Liver (tissue), 7 donors: ENCODE measurements at regions not wholly inside any gene's neighbourhood (a gene's known extent, or its start where the extent isn't known, plus 50 kb on each side); places are given as distances from the start of the nearest gene placed in this dataset.

Source experiments
- DNase-seq: peaks from one replicate; pipeline ENCODE4 v3.0.0-alpha.2; 2017; ENCODE audit warnings: low spot score
- H3K27ac ChIP-seq, 2 donors: one replicate each; pipeline ENCODE4 v1.7.0; 2013; ENCODE audit warnings: inconsistent platforms in 2 of 2, low read length in 2 of 2, control low read depth in 1 of 2, low read depth in 1 of 2, mild to moderate bottlenecking in 1 of 2
- H3K27me3 ChIP-seq, 4 donors: one replicate each; pipeline versions ENCODE4 v1.6.1 to v1.7.0; 2013; ENCODE audit warnings: low read length in 3 of 4, inconsistent platforms in 1 of 4, mild to moderate bottlenecking in 1 of 4, moderate library complexity in 1 of 4; ENCODE audit not compliant: control insufficient read depth in 4 of 4, insufficient read depth in 4 of 4
- H3K36me3 ChIP-seq, 4 donors: one replicate each; pipeline versions ENCODE4 v1.6.1 to v1.7.0; 2013; ENCODE audit warnings: low read length in 3 of 4, mild to moderate bottlenecking in 3 of 4, low read depth in 1 of 4, moderate library complexity in 1 of 4; ENCODE audit not compliant: control insufficient read depth in 4 of 4, insufficient read depth in 3 of 4
- H3K4me1 ChIP-seq, 4 donors: one replicate each; pipeline versions ENCODE4 v1.6.1 to v1.7.0; 2013; ENCODE audit warnings: low read length in 3 of 4, mild to moderate bottlenecking in 3 of 4, moderate library complexity in 1 of 4; ENCODE audit not compliant: control insufficient read depth in 4 of 4, insufficient read depth in 4 of 4
- H3K4me3 ChIP-seq, 3 donors: one replicate each; pipeline versions ENCODE4 v1.6.1 to v1.7.0; 2013; ENCODE audit warnings: low read length in 3 of 3, control low read depth in 1 of 3, low read depth in 1 of 3, mild to moderate bottlenecking in 1 of 3
- H3K9ac ChIP-seq, 2 donors: one replicate each; pipeline ENCODE4 v1.7.0; 2013; ENCODE audit warnings: low read length in 2 of 2, mild to moderate bottlenecking in 2 of 2, moderate library complexity in 2 of 2, control low read depth in 1 of 2, low read depth in 1 of 2
- H3K9me3 ChIP-seq, 4 donors: one replicate each; pipeline versions ENCODE4 v1.6.1 to v1.7.0; 2013; ENCODE audit warnings: low read length in 3 of 4; ENCODE audit not compliant: control insufficient read depth in 4 of 4
- ATF3 ChIP-seq: IDR thresholded peaks from 2 replicates; pipeline ENCODE4 v1.6.1; 2016; ENCODE audit warnings: antibody characterized with exemption
- EGR1 ChIP-seq, 2 donors: IDR thresholded peaks; 2 replicates each; pipeline ENCODE4 v1.6.1; 2016 to 2018; ENCODE audit warnings: antibody characterized with exemption in 2 of 2, low read depth in 2 of 2
- FOXA2 ChIP-seq: IDR thresholded peaks from 2 replicates; pipeline ENCODE4 v1.6.1; 2016; ENCODE audit warnings: antibody characterized with exemption
- HNF4A ChIP-seq, 2 donors: conservative IDR thresholded peaks; 2 replicates each; pipeline ENCODE4 v1.6.1; 2016; ENCODE audit warnings: antibody characterized with exemption in 2 of 2, mild to moderate bottlenecking in 2 of 2
- HNF4G ChIP-seq: IDR thresholded peaks from 2 replicates; pipeline ENCODE4 v1.6.1; 2016; ENCODE audit warnings: antibody characterized with exemption
- JUND ChIP-seq, 2 donors: IDR thresholded peaks; 2 replicates each; pipeline ENCODE4 v1.6.1; 2016; ENCODE audit warnings: antibody characterized with exemption in 2 of 2
- MAX ChIP-seq: IDR thresholded peaks from 2 replicates; pipeline ENCODE4 v1.6.1; 2016; ENCODE audit warnings: antibody characterized with exemption
- NR2F2 ChIP-seq: IDR thresholded peaks from 2 replicates; pipeline ENCODE4 v1.6.1; 2016; ENCODE audit warnings: antibody characterized with exemption
- RAD21 ChIP-seq, 2 donors: IDR thresholded peaks; 2 replicates each; pipeline ENCODE4 v1.6.1; 2016; ENCODE audit warnings: antibody characterized with exemption in 2 of 2, mild to moderate bottlenecking in 2 of 2
- REST ChIP-seq: IDR thresholded peaks from 2 replicates; pipeline ENCODE4 v1.6.1; 2016; ENCODE audit warnings: antibody characterized with exemption, mild to moderate bottlenecking
- RXRA ChIP-seq, 2 donors: IDR thresholded peaks; 2 replicates each; pipeline ENCODE4 v1.6.1; 2017 to 2018; ENCODE audit warnings: antibody characterized with exemption in 2 of 2, mild to moderate bottlenecking in 1 of 2
- SP1 ChIP-seq: IDR thresholded peaks from 2 replicates; pipeline ENCODE4 v1.6.1; 2018; ENCODE audit warnings: antibody characterized with exemption, mild to moderate bottlenecking
- TAF1 ChIP-seq: conservative IDR thresholded peaks from 2 replicates; pipeline ENCODE4 v1.6.1; 2016; ENCODE audit warnings: antibody characterized with exemption, mild to moderate bottlenecking
- YY1 ChIP-seq: IDR thresholded peaks from 2 replicates; pipeline ENCODE4 v1.6.1; 2016; ENCODE audit warnings: antibody characterized with exemption, mild to moderate bottlenecking
- ZBTB33 ChIP-seq: IDR thresholded peaks from 2 replicates; pipeline ENCODE4 v1.6.1; 2016; ENCODE audit warnings: antibody characterized with exemption
- WGBS: extraction: QIAGEN DNeasy Blood & Tissue Kit; methylation state at CpG from one replicate; pipeline ENCODE4 v1.1.7; 2013; 5-methylcytosine and 5-hydroxymethylcytosine counted together
- donor health status: healthy.
- donor health status: healthy.
- donor health status: healthy.
- donor health status: healthy.

GRCh38 chrX:96449896-96450295 is 234.7 kb upstream of the DIAPH2 start:
- DNase-seq = no peak
- TF ChIP-seq HNF4G (no peak), REST (no peak), YY1 (no peak), HNF4A (conservative IDR thresholded peaks at IDR 0.05) (no peak), FOXA2 (no peak), JUND (IDR thresholded peaks at IDR 0.05) (no peak), MAX (no peak), NR2F2 (no peak), ZBTB33 (no peak), ATF3 (no peak), EGR1 (IDR thresholded peaks at IDR 0.05; ENCODE audit: low read depth in 2 of 2) (no peak), TAF1 (no peak), RXRA (IDR thresholded peaks at IDR 0.05) (no peak), RAD21 (IDR thresholded peaks at IDR 0.05) (no peak)
- H3K4me3 ChIP-seq = no peak overlapping the region
- H3K4me1 ChIP-seq = peaks cover 0 to 4% (median 2%) of the 10 kb centered on the region in 4 donors
- H3K27me3 ChIP-seq = no peaks in the 10 kb centered on the region
- H3K9ac ChIP-seq = no peak overlapping the region
- H3K36me3 ChIP-seq = no peaks in the 10 kb centered on the region
- H3K9me3 ChIP-seq = no peaks in the 10 kb centered on the region
- no peak overlapping the region for H3K27ac ChIP-seq

- TF ChIP-seq SP1 (peak; percentile 21), HNF4A (conservative IDR thresholded peaks at IDR 0.05) (peak in 1 of 2 donors; percentile 21), RXRA (IDR thresholded peaks at IDR 0.05) (no peak), RAD21 (IDR thresholded peaks at IDR 0.05) (peak in 1 of 2 donors; percentile 10)
- Histone ChIP-seq H3K9me3 (peaks cover 0 to 3% (median 0%) of the 10 kb centered on the region in 4 donors), H3K9ac (no peak overlapping the region), H3K4me1 (peaks cover 0 to 4% (median 2%) of the 10 kb centered on the region in 4 donors), H3K36me3 (no peaks in the 10 kb centered on the region), H3K27ac (peak overlapping the region in 1 of 2 donors; percentile 3), H3K27me3 (no peaks in the 10 kb centered on the region), H3K4me3 (no peak overlapping the region)
- no peak for DNase-seq
- whole genome bisulfite sequencing = 24% methylated on average over 3 of the region's 3 CpGs
These were observed 231.5 kb upstream of the DIAPH2 start for GRCh38 chrX:96453139-96453538.
